ENCODE measurements at regions not wholly inside any gene's neighbourhood (a gene's known extent, or its start where the extent isn't known, plus 50 kb on each side); places are given as distances from the start of the nearest gene placed in this dataset.

- TF ChIP-seq CTCF (IDR thresholded peaks at IDR 0.05): no peak
- TF ChIP-seq EP300 (IDR thresholded peaks at IDR 0.05): no peak
- no peak for TF ChIP-seq POLR2A (IDR thresholded peaks at IDR 0.05)
These were observed 1912.0 kb upstream of the RAG2 start for GRCh38 chr11:38510041-38510440.

Measured in ovary (tissue), 3 donors.